ENCODE measurements at regions not wholly inside any gene's neighbourhood (a gene's known extent, or its start where the extent isn't known, plus 50 kb on each side); places are given as distances from the start of the nearest gene placed in this dataset.

- TF ChIP-seq CTCF (IDR thresholded peaks at IDR 0.05; ENCODE audit: control extremely low read depth in 1 of 3, insufficient read depth in 1 of 3, low read depth in 1 of 3, low read length in 3 of 3) (no peak), POLR2A (IDR thresholded peaks at IDR 0.05; ENCODE audit: control extremely low read depth in 1 of 2, low read depth in 2 of 2, low read length in 2 of 2) (no peak), PHF8 (conservative IDR thresholded peaks at IDR 0.05; ENCODE audit: low read depth, low read length) (no peak), KDM1A (IDR thresholded peaks at IDR 0.05; ENCODE audit: borderline replicate concordance, low read length) (no peak), HDAC6 (IDR thresholded peaks at IDR 0.05; ENCODE audit: low read depth, low read length) (no peak), EZH2 (IDR thresholded peaks at IDR 0.05; ENCODE audit: low read depth, low read length, severe bottlenecking) (no peak), NANOG (IDR thresholded peaks at IDR 0.05; ENCODE audit: insufficient read depth, low read depth, low read length, poor library complexity, severe bottlenecking) (no peak), MAX (IDR thresholded peaks at IDR 0.05) (no peak)
Observed at GRCh38 chr2:131756141-131756907, 228.6 kb downstream of the CCDC74A start.
